GM19468 (cell line): ENCODE measurements at regions not wholly inside any gene's neighbourhood (a gene's known extent, or its start where the extent isn't known, plus 50 kb on each side); places are given as distances from the start of the nearest gene placed in this dataset.
"Not testable (repeated sequence)": the region's sequence is repeated elsewhere in the genome, so short reads cannot be mapped to it uniquely, and the experiment has no call there.

ENCODE experiments used
- ATAC-seq: cut with Tn5 transposase; IDR thresholded peaks from one replicate; pipeline ENCODE4 v1.9.1; 2021; ENCODE audit warnings: mild to moderate bottlenecking, moderate library complexity, moderate number of reproducible peaks; ENCODE audit not compliant: unreplicated experiment; ENCODE audit errors: extremely low read depth

DNA sequence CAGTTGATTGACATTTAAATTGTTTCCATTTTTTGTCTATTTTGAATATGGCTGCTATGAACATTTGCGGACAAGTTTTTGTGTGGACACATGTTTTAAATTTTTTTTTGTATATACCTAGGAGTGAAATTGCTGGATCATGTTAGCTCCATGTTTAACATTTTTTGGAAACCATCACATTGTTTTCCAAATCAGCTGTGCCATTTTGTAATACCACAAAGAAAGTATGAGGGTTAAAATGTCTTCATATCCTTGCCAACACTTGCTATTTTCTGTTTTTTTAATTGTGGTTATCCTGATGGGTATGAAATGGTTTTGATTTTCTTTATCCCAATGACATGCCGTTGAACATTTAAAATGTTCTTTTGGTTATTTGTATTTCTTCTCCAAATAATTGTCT, 52.1 kb downstream of the CARTPT start:
- ATAC-seq: no peak

GRCh38 chr5:71778678-71779276, 59.7 kb downstream of the CARTPT start:
- no peak for ATAC-seq

DNA sequence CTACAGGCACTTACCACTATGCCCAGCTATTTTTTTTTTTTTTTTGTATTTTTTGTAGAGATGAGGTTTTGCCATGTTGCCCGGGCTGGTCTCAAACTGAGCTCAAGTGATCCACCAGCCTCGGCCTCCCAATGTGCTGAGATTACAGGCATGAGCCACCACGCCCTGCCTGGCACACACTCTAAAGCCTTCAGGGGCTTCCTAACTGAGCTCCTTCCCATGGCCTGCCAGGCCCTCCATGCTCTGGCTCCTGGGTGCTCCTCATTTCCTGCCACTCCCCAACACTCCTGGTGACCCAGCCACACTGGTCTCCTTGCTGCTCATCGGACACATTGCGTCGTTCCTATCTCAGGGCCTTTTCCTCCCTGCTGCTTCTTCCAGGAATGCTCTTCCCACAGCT, 61.5 kb downstream of the CARTPT start:
- no peak for ATAC-seq

GRCh38 chr5:71782393-71782770, 63.3 kb downstream of the CARTPT start:
- no peak for ATAC-seq

DNA sequence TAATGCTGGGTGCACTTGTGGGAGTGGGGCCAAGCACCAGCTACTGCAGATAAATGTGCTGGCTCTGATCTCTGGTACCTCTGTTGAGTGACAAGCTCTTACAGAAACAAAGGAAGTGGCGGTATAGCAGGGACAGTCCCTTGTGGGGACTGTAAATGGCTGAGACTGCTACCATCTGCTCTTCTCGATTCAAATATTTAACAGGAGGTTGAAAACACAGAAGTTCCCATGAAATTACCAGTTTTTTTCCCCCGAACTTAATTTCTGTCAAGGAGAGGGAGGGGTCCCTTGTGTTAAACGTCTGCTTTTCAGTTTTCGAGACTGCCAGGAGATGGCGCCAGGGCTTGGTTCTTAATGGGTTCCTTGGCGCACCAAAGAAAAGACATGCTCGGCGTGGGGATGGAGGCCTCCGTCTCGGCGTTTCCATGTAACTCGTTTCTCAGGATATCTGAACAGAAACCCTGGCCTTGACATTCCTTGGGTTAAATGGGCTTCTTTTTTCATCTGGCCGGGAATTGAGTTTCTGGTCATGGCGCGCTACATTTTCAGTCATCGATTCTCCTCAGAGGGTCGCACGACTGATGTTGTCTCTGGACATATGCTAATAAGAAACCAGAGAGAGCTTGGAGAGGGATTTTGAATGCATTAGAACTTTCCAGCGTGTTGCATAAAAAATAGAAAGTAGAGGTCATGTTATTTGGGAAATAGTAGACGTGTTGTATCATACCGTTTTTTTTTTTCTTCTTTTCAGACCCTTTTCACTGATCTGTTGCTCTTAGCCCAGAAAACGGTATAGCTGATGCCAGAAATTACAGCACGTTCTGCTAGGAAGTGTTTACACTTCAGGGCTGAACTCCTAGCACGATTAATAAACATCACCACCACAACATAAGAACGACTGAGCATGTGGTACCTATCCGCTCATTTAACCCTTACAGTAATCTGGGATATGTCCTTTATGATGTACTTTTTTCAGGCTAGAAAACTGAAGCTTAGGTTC, 64.0 kb downstream of the CARTPT start:
- ATAC-seq: peak; percentile 57

DNA sequence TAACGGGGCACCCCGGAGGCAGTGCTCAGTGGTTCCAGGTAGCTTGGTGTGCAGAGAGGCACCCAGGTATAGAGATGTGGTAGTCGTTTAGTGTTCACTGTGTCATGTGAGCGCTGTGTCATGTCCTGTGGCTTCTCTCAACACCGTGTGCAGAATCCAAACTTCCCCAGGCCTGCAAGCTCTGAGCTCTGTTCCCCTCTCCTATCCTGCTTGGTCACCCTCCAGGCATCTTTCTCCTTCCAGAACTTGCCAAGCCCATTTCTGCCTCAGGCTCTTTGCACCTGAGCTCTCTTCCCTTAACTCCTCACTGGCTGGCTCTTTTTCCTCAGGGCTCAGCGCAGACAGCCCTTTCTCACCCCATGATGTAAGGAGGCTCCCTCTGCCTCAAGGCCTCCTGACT, 64.8 kb downstream of the CARTPT start:
- no peak for ATAC-seq

DNA sequence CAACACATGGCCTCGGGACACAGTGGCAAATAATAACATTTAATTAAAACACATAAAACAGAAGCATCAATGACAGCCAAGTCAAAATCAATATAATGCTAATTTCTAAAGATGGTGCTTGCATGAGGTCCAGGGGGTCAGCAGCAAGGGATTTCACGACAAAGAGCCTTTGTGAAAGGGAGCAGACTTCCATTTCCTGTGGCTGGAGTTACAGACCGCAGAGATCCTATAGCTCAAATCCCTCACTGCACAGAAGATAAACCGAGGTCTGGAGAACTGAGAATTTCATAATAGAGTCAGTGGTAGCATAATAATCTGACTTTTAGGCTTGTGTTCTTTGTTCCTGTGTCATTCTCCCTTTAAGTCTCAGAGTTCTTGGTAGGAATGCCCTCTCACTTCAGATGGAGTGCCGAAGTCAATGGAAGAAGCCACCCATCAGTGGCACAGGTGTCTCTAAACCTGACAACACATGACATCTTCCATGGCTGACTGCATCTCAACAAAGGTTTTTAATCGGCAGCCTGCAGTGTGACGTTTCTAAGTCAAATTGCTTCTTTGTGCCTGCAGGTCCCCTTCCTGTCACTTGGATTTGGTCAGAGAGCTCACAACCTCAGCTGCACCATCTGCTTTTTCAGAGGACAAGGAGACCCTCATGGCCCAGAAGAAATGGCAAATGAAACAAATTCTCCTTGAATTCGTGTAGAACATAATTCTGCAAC, 67.4 kb downstream of the CARTPT start:
- ATAC-seq: no peak

GRCh38 chr5:71788794-71789193, 69.7 kb downstream of the CARTPT start:
- no peak for ATAC-seq

GRCh38 chr5:71789746-71790145, 70.7 kb downstream of the CARTPT start:
- ATAC-seq: no peak

DNA sequence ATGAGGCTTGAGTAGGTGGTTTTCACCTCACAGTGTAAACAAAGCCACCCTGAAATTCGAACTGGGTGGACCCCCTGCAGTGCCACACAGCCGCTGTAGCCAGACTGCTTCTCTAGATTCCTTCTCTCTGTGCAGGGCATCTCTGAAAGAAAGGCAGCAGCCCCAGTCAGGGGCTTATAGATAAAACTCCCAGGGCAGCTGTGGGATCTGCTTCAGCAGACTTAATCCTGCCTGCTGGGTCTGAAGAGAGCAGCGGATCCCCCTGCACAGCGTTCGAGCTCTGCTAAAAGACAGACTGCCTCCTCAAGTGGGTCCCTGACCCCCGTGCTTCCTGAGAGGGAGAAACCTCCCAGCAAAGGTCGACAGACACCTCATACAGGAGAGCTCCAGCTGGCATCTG, 71.4 kb downstream of the CARTPT start:
- no peak for ATAC-seq

DNA sequence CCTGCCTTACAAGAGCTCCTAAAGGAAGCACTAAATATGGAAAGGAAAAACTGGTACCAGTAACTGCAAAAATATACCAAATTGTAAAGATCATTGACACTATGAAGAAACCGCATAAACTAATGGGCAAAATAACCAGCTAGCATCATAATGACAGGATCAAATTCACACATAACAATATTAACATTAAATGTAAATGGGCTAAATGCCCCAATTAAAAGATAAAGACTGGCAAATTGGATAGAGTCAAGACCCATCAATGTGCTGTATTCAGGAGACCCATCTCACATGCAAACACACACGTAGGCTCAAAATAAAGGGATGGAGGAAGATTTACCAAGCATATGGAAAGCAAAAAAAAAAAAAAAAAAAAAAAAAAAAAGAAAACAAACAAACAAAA, 73.0 kb downstream of the CARTPT start:
- not testable (repeated sequence) for ATAC-seq

GRCh38 chr5:71794061-71794695, 75.1 kb downstream of the CARTPT start:
- ATAC-seq: no peak

DNA sequence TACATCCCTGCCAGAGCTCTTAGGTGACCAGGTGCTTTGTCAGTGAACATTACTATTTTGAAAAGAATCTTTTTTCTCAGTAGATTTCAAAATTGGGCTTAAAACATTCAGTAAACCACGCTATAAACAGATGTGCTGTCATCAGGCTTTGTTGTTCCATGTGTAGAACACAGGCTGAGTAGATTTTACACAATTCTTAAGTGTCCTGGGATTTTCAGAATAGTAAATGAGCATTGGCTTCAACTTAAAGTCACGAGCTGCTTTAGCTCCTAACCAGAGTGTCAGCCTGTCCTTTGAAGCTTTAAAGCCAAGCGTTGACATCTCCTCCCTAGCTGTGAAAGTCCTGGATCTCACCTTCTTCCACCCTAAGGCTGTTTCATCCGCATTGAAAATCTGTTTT, 83.6 kb downstream of the CARTPT start:
- no peak for ATAC-seq

DNA sequence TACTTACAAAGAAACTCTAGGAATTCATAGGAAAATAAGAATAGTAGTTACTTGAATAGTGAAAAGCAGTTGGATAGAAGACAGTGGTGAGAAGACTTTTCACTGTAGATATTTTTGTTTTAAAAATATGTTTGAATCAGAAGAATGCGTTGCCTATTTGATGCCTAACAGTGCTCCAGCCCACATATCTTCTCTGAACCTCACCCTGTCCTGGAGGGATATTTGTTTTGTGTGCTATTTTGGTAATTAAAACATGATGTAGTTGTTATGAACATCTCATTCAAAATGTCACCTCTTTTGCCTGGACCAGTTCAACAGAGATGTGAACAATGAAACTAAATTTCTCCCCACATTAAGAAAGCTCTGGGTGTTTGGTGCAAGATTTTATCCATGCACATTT, 87.6 kb downstream of the CARTPT start:
- no peak for ATAC-seq

GRCh38 chr5:71807909-71808308, 88.8 kb downstream of the CARTPT start:
- no peak for ATAC-seq

- no peak for ATAC-seq
Measured at GRCh38 chr5:71809446-71809845, 90.4 kb downstream of the CARTPT start.

GRCh38 chr5:71810023-71810422, 90.9 kb downstream of the CARTPT start:
- no peak for ATAC-seq

- ATAC-seq: no peak
Measured at GRCh38 chr5:71810471-71811195, 91.6 kb downstream of the CARTPT start.

GRCh38 chr5:71811779-71812178, 92.7 kb downstream of the CARTPT start:
- ATAC-seq: no peak

GRCh38 chr5:71816307-71816706, 97.2 kb downstream of the CARTPT start:
- ATAC-seq: no peak
